Cardiac septum (tissue), 1 donor: ENCODE measurements at regions not wholly inside any gene's neighbourhood (a gene's known extent, or its start where the extent isn't known, plus 50 kb on each side); places are given as distances from the start of the nearest gene placed in this dataset.

Experiments used
- DNase-seq: peaks from one replicate; pipeline ENCODE4 v3.0.0-alpha.2; 2020; ENCODE audit warnings: low spot score
- intact Hi-C: fragments of 100-400 bp; cut with DNase I; formaldehyde crosslinking; loops from one replicate; pipeline ENCODE4 v1.14.0; 2022
- donor health status: DM: no; HTN: no; CAD: no.

DNA sequence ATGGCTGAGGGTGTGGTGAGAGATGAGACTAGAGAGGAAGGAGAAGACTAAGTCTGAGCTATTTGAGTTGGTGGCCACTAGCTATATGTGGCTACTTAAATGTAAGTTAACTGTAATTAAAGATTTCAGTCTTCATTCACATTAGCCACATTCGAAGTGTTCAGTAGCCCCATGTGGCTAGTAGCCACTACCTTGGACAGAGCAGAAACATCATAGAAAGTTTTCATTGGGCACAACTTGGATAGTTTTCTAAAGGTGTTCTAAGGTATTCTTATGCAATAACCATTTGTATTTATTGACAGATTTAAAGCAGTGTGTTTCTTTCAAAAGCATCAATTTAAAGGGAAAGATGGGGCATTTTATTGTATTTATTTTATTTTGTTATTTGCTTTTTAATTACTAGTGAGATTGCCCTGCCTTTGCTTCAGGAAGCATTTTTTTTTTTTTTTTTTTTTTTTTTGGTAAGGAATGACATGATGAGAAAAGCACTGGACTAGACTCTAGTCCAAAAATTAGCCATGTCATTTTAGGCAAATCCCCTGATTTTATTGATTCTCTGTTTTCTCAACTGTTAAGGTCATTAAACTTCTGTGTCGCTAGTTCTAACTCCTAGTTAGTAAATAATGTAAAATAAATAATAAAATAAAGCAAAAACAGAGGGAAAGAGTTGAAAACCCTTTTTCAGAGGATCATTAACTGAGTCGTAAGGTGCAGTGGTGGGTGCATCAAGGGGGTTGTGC, 153.0 kb upstream of the ROBO2 start:
- DNase-seq: no peak
- intact Hi-C loops: no loop called here

DNA sequence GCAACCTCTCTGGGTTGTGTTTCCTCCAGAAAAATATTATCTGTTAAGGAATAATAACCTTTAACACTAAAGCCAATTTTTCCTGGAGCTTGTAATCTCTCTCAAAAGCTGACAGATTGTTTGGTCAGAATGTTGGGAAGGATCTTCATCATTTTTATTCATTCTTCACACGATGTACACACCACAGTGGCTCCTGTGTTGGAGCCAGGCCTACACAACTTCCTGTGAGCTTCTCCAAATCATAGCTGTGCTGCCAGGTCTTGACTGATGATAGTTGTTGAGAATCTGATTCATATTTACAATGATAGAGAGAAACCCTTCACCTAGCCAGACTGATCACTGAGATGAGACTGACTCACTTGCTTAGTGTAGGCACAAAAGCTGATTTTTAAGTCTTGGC, 151.0 kb upstream of the ROBO2 start:
- no peak for DNase-seq
- intact Hi-C loops: no loop called here

DNA sequence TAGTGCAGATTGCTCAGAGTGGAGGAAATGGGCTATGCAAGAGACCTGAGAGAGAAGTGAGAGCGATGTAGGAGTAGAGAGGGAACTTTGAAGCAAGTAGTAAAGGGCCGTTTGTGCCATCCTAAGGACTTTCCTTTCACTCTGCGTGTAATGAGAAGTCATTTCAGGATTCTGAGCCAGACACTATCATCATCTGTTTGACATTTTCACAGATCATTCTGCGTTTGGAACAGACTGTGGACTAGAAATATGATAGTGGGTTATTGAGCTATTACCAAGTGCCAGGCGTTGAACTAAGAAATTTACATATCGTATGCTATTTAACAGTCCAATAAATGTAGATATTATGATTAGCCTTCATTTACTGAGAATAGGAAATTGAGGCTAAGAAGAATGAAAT, 150.0 kb upstream of the ROBO2 start:
- DNase-seq: no peak
- intact Hi-C loops: no loop called here

GRCh38 chr3:76897076-76897475, 142.8 kb upstream of the ROBO2 start:
- intact Hi-C loops: no loop called here
- DNase-seq: no peak

DNA sequence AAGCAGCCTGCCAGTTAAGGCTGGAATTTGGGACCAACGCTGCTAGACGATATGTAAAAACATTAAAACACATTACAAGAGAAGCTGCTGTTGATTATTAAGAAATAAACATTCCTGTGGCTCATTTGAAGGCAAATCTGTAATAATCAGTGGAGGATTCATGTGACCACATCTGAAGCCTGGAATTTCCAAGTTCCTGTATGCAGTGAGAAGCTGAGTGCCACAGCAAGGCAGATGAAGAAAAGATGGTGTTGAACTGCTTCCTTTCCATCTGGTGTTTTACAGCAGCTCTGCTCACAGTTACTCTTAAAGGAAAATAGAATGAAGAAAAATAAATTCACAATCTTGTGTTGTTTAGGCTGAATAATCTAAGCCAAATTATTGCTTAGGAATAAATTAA, 139.3 kb upstream of the ROBO2 start:
- no peak for DNase-seq
- intact Hi-C loops: no loop called here

- intact Hi-C loops: no loop called here
- no peak for DNase-seq
Measured at GRCh38 chr3:76908156-76908555, 131.7 kb upstream of the ROBO2 start.

DNA sequence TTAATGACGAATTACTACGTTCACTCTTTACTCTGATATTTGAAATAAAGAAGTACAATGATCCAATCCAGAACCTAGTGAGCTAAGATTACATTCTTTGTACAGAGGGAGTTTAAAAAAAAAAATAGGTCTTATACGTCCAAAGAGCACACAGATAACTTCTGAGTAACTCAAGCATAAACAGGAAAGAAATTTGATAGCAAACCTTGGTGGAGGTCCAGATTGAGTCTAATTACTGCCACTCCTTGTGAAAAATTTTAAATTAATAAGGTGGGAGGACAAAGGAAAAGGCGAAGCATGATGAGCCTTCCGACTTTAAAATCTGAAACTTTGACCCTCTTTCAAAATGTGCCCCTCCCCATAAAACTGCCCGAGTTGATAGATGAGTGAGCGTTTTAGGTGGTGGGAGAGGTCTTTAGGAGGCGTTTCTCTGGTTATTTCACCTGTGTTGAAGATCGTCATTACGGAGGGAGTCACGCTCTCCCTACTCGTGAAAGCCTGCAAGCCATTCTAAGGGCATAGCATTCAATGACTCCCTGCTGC, 127.0 kb upstream of the ROBO2 start:
- intact Hi-C loops: no loop called here
- no peak for DNase-seq

DNA sequence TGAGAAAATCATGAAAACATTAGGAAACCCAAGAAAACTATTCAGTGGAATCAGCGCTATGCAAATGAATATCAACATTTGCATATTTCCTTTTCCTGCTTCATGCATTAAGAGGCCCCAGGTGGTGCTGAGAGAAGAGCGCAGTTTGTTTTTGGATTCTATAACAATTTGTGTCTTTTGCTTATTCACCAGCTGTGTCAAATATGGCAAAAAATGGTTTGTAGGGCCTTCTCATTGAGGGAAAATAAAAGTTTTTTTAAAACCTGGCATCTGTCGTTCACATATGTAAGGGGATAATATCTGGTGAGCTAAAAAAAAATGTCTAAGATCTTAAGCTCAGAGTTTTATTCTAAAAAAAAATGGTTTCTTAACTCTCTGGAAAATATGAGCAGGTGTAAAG, 122.5 kb upstream of the ROBO2 start:
- intact Hi-C loops: no loop called here
- DNase-seq: no peak

DNA sequence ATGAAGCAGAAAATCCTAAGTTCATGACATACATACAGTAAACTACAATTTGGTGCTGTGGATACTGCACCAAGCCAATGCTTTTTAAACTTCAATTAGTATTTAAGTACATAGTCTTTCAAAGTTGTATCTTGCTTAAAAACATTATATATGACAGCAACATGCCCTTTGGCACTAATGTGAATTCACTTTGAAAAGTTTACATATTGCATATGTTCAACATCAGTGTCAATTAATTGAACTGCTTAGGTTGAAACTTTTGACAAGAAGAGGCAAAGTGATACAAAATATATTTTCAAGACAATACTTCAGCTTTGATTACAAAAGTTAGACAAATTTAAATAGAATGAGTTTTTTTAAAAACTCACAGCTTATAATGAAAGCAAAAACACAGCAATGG, 119.4 kb upstream of the ROBO2 start:
- intact Hi-C loops: no loop called here
- DNase-seq: no peak

DNA sequence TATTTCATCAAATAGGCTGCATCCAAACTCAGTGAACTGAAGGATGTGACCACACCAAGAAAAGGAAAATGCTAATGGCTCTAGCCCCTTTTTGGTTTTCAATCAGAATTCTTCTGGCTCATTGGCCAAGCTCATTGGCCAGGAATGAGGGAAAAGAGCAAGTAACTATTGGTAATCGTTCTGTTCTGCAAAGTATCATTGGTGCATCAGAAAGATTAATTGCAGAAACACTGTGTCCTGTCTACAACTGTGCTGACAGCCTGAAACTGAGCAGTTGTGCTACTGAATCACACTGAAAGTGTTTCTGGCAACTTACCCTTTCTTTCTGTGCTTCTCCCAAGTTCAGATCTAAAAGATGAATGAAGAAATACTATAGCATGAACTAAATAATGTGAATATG, 116.4 kb upstream of the ROBO2 start:
- intact Hi-C loops: no loop called here
- DNase-seq: no peak

DNA sequence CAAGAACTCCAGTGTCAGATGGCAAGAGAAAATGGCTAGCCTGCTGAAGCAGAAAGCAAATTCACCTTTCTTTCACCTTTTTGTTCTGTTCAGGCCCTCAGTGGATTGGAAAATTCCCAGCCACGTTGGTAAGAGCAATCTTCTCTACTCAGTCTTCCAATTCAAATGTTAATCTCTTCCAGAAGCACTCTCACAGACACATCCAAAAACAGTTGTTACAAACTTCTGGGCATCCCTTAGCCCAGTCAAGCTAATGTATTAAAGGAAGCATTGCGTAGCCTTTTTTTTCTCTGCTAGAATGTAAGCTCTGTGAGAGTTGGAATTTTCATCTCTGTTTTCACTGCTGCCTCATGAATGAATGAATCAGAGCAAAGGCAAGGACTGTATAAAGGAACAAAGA, 109.2 kb upstream of the ROBO2 start:
- DNase-seq: no peak
- intact Hi-C loops: no loop called here

- no peak for DNase-seq
- intact Hi-C loops: no loop called here
Measured at GRCh38 chr3:76933245-76933644, 106.7 kb upstream of the ROBO2 start.

- intact Hi-C loops: no loop called here
- no peak for DNase-seq
Measured at GRCh38 chr3:76938962-76939361, 100.9 kb upstream of the ROBO2 start.

DNA sequence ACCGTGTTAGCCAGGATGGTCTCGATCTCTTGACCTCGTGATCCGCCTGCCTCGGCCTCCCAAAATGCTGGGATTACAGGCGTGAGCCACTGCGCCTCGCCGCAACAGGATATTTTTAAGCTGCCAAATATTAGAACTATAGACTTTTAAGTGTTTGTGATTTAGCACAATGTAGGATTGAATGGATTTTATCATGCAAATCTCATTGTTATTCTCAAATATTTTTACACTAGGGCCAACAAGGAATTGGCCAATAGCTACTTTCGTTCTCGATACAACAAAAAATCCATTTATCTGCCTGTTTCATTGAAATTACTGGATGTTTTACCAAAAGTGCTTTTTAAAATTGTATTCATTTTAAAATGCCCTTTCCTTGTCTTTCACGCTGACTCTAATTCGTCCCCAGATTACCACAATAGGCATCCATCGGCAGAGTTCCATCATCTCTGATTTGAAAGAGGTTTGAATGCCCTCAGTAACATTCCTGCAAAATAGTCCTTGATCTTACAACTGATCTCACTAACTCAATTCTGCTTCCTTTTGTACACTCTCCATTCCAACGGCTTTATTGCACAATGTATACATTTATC, 99.6 kb upstream of the ROBO2 start:
- DNase-seq: no peak
- intact Hi-C loops: no loop called here

DNA sequence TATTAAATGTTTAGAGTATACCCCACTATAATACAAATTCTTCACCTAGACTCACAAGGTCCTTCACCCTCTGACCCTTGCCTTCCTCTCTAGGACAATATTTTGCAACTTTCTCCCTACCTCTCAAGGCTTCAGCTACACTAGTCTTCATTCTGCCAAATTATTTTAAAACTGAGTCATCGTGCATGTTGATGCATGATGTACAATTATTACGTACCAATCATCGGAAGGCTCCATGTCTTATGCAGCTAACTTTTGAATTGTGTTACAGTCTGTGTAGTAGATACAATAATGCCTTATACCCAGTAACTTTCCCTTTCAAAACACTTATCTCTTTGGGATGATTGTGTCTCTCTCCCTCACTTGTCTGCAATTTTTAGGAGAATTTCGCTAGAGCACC, 98.5 kb upstream of the ROBO2 start:
- intact Hi-C loops: no loop called here
- DNase-seq: no peak

DNA sequence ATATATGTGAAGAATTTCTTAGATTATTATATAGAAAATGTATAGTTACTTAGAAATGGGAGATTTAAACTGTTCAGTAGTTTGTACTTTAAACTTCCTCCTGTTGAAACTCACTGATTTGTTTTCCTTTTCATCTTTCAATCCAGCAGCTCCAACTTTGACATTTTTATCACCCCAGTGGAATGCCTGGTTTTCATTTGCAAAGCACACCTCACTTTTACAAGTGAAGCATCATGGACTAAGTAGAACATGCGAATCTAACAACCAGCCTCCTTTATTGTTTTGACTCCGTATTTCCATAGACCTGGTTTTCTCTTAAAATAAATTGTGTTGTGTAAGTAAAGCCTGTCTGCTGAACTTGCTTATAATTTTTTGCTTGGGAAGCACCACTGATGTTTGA, 97.8 kb upstream of the ROBO2 start:
- no peak for DNase-seq
- intact Hi-C loops: no loop called here

GRCh38 chr3:76943058-76943457, 96.8 kb upstream of the ROBO2 start:
- DNase-seq: no peak
- intact Hi-C loops: no loop called here

- intact Hi-C loops: no loop called here
- no peak for DNase-seq
Measured at GRCh38 chr3:76943671-76944070, 96.2 kb upstream of the ROBO2 start.

GRCh38 chr3:76949033-76949432, 90.9 kb upstream of the ROBO2 start:
- intact Hi-C loops: no loop called here

GRCh38 chr3:76949462-76949861, 90.4 kb upstream of the ROBO2 start:
- no peak for DNase-seq
- intact Hi-C loops: no loop called here

More at GRCh38 chr3:76949033-76949432, 90.9 kb upstream of the ROBO2 start:
- no peak for DNase-seq

- intact Hi-C loops: no loop called here
Measured at GRCh38 chr3:76950590-76950989, 89.3 kb upstream of the ROBO2 start.

DNA sequence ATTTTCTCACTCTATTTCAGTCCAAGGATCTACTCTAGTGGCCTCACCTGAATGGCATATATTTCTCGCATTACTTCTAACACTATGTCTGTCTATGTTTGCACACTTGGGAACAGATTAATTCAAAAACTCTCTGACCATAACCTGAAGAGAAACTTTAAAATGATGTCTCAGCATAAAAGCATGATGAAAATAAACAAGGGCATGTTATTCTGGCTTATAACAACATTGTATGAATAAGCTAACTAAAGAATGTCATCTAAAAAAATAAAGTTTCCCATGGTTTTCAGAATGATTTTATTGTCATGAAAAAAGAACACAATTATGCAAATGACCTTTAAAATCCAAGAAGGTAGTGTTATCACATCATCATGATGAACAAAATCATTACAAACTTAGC, 85.5 kb upstream of the ROBO2 start:
- DNase-seq: no peak
- intact Hi-C loops: no loop called here

More at GRCh38 chr3:76950590-76950989, 89.3 kb upstream of the ROBO2 start:
- DNase-seq: no peak
